ENCODE measurements at regions not wholly inside any gene's neighbourhood (a gene's known extent, or its start where the extent isn't known, plus 50 kb on each side); places are given as distances from the start of the nearest gene placed in this dataset.

- H2BK20ac ChIP-seq (ENCODE audit: low read length): no peak overlapping the region
- peaks cover 4 to 21% of the 10 kb centered on the region in 2 experiments for H4K20me1 ChIP-seq (replicated peaks in 1 of 2; ENCODE audit: control insufficient read depth in 1 of 2, insufficient read depth in 2 of 2, low read length in 2 of 2)
- no peak overlapping the region for H3K27ac ChIP-seq (ENCODE audit: low read depth, low read length)
- no peak overlapping the region for H3K9ac ChIP-seq (replicated peaks in 1 of 4; ENCODE audit: extremely low read depth in 1 of 4, low read depth in 3 of 4, low read length in 3 of 4)
- H3K56ac ChIP-seq (replicated peaks; ENCODE audit: insufficient read length, low read depth, low read length): no peak overlapping the region
- ChIA-PET POLR2A (ENCODE audit: partially characterized antibody) (no interaction called here), CTCF (ENCODE audit: partially characterized antibody) (interaction anchor here (0.9 to 13.3 kb wide), 5 partner anchors 10 to 129 kb away, joined by 3 to 123 read pairs (median 9); no protein-coding TSS in a partner anchor)
- H3K23ac ChIP-seq (ENCODE audit: insufficient read length): no peak overlapping the region
- no peak overlapping the region for H2BK12ac ChIP-seq (ENCODE audit: low read depth, low read length)
- no peak overlapping the region for H3K14ac ChIP-seq (ENCODE audit: insufficient read length)
- no peak overlapping the region for H3K4me3 ChIP-seq (ENCODE audit: extremely low read depth in 1 of 4, insufficient read depth in 2 of 4, low read depth in 3 of 4, low read length in 4 of 4)
- peak overlapping the region in 1 of 2 experiments; percentile 97; a peak in 1 of 4 replicates for H3K4me2 ChIP-seq (ENCODE audit: insufficient read depth in 1 of 2, low read depth in 2 of 2, low read length in 2 of 2)
- no peak overlapping the region for H3K4ac ChIP-seq (replicated peaks; ENCODE audit: insufficient read length, low read depth, low read length)
- H2BK5ac ChIP-seq (ENCODE audit: low read depth, low read length): no peak overlapping the region
- no peak for FAIRE-seq
- H3K27me3 ChIP-seq (replicated peaks in 1 of 4; ENCODE audit: control insufficient read depth in 3 of 4, extremely low read depth in 1 of 4, insufficient read depth in 3 of 4, low read length in 3 of 4): peaks cover 0 to 20% (median 15%) of the 10 kb centered on the region in 4 experiments; a peak in 6 of 7 replicates
- no peaks in the 10 kb centered on the region for H3K9me3 ChIP-seq (ENCODE audit: insufficient read depth in 2 of 2, low read depth in 1 of 2, low read length in 1 of 2)
- no peak overlapping the region for H4K8ac ChIP-seq (ENCODE audit: extremely low read depth, insufficient read depth, low read length)
- no peak overlapping the region for H4K5ac ChIP-seq (ENCODE audit: insufficient read length, low read depth, low read length)
- no peak overlapping the region for H2BK15ac ChIP-seq (ENCODE audit: low read length)
- 73% methylated on average over 8 of the region's 8 CpGs; no CpG with 5 or more reads in 1 of the 2 experiments for WGBS, 2 experiments (ENCODE audit: extremely low coverage in 1 of 2, insufficient coverage in 1 of 2, insufficient read length in 1 of 2, insufficient replicate concordance in 2 of 2, low coverage in 1 of 2, low lambda C conversion rate in 2 of 2, missing lambda C conversion rate in 1 of 2)
- no peaks in the 10 kb centered on the region for H3K79me1 ChIP-seq (ENCODE audit: low read depth, low read length)
- DNase-seq (ENCODE audit: low read depth in 1 of 2, low spot score in 2 of 2): no peak
- peaks cover 3 to 12% (median 5%) of the 10 kb centered on the region in 4 experiments; a peak in 6 of 7 replicates for H3K4me1 ChIP-seq (replicated peaks in 1 of 4; ENCODE audit: control insufficient read depth in 3 of 4, insufficient read depth in 4 of 4, low read length in 3 of 4)
- no peak overlapping the region for H3K18ac ChIP-seq (ENCODE audit: extremely low read depth, low read length)
- no peak overlapping the region for H2BK120ac ChIP-seq (replicated peaks; ENCODE audit: low read depth, low read length)
- peaks cover 18% of the 10 kb centered on the region for H3K23me2 ChIP-seq (ENCODE audit: low read depth, low read length)
- H3K79me2 ChIP-seq (ENCODE audit: control insufficient read depth in 1 of 2, insufficient read depth in 2 of 2, low read length in 2 of 2): peaks cover 0 to 9% of the 10 kb centered on the region in 2 experiments; a peak in 2 of 4 replicates
- no peak overlapping the region for H2AFZ ChIP-seq (ENCODE audit: low read length)
- no peaks in the 10 kb centered on the region for H3K36me3 ChIP-seq (ENCODE audit: control insufficient read depth in 2 of 4, insufficient read depth in 4 of 4, low read length in 3 of 4)
- no peak overlapping the region for H4K91ac ChIP-seq (replicated peaks; ENCODE audit: insufficient read length, low read length)
- no peak for TF ChIP-seq KDM4A (IDR thresholded peaks at IDR 0.05; ENCODE audit: low read depth, low read length, severe bottlenecking)
- TF ChIP-seq NANOG (IDR thresholded peaks at IDR 0.05; ENCODE audit: insufficient read depth, low read depth, low read length, poor library complexity, severe bottlenecking): no peak
- TF ChIP-seq RXRA (IDR thresholded peaks at IDR 0.05; ENCODE audit: insufficient read depth, low read depth, low read length): no peak
- TF ChIP-seq SIRT6 (IDR thresholded peaks at IDR 0.05; ENCODE audit: low read length): no peak
- no peak for TF ChIP-seq GTF2F1 (IDR thresholded peaks at IDR 0.05; ENCODE audit: borderline replicate concordance, low read depth, low read length)
- TF ChIP-seq SP4 (IDR thresholded peaks at IDR 0.05; ENCODE audit: low read length): no peak
- no peak for TF ChIP-seq MAFK (IDR thresholded peaks at IDR 0.05; ENCODE audit: low read depth, low read length)
- H2AK5ac ChIP-seq (ENCODE audit: low read depth, low read length): no peak overlapping the region
Observed at GRCh38 chr1:21347072-21347581, 56.9 kb upstream of the ECE1 start.

Data from H1 (cell line).